Nucleus accumbens (tissue), 56 donors: ENCODE measurements at regions not wholly inside any gene's neighbourhood (a gene's known extent, or its start where the extent isn't known, plus 50 kb on each side); places are given as distances from the start of the nearest gene placed in this dataset.
A peak's percentile ranks its signal among the peaks of the same experiment; 100 is the strongest.

ENCODE experiments used
- DNase-seq, 56 donors: peaks; one replicate each; lab custom pipeline; 2025; lab: John Stamatoyannopoulos, UW

- DNase-seq, result no peak
These were observed 223.6 kb downstream of the RAB28 start for GRCh38 chr4:13260513-13260912.

- DNase-seq, result no peak
These were observed 233.9 kb downstream of the RAB28 start for GRCh38 chr4:13250263-13250662.

GRCh38 chr4:13248621-13249298, 235.4 kb downstream of the RAB28 start:
- DNase-seq, result no peak

GRCh38 chr4:13246107-13246506, 238.0 kb downstream of the RAB28 start:
- DNase-seq, result no peak

GRCh38 chr4:13244444-13244843, 239.7 kb downstream of the RAB28 start:
- DNase-seq, result no peak

DNA sequence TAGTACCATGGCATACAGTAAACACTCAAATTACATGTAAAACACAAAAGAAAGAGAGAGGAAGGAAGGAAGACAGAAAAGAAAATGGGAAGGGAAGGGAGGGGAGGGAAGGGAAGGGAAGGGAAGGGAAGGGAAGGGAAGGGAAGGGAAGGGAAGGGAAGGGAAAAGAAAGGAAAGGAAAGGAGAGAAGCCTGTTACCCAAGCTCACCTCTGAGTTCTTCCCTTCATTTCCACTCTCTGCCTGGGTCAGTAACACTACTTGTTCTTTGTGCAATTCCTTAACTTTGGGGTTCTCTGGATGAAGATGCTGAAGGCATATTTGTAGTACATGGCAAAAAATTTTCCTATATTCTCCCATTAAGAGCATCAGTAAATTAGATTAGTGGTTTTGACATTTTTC, 241.0 kb downstream of the RAB28 start:
- DNase-seq, result no peak

- no peak for DNase-seq
These were observed 244.1 kb downstream of the RAB28 start for GRCh38 chr4:13240066-13240465.

DNA sequence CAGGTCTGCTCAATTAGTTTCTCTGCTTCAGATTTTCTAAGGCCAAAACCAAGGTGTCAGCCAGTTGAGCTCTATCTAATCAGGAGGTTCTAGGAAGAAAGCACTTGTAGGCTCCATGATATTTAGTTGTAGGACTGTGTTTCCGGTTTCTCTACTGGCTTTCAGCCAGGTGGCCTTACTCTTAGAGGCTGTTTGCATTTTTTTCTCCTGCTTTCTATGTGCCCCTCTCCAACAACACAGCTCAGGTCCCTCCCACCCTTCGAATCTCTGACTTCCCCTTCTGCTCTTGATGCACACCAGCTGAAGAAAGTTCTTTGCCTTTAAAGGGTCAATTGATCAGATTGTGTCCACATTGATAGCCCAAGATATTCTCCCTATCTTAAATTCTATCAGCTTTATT, 245.2 kb downstream of the RAB28 start:
- no peak for DNase-seq

- no peak for DNase-seq
These were observed 247.7 kb downstream of the RAB28 start for GRCh38 chr4:13236485-13236884.

- no peak for DNase-seq
These were observed 250.4 kb downstream of the RAB28 start for GRCh38 chr4:13233755-13234154.

DNA sequence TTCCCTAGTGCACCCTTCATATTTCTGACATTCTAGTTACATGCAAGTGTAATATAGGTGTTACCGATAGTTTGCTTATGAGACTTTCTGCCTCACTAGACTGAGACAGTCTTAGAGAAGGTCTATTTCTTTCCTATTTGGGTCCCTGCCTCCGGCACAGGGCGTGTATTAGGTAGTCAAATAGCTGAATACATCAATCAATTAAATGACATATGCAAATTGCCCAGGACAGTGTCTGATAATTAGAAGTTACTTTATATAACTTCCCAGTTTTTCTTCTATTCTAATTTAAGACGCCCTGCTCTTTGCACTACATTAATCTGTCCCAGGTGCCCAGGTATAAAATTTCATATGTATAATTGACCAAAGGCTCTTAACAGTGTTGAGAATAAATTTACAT, 264.2 kb downstream of the RAB28 start:
- DNase-seq, result no peak

- peak in 3 of 56 donors; percentile 0 to 11 (median 5) for DNase-seq
These were observed 265.7 kb downstream of the RAB28 start for GRCh38 chr4:13218326-13218958.

- no peak for DNase-seq
These were observed 268.6 kb downstream of the RAB28 start for GRCh38 chr4:13215560-13215959.

DNA sequence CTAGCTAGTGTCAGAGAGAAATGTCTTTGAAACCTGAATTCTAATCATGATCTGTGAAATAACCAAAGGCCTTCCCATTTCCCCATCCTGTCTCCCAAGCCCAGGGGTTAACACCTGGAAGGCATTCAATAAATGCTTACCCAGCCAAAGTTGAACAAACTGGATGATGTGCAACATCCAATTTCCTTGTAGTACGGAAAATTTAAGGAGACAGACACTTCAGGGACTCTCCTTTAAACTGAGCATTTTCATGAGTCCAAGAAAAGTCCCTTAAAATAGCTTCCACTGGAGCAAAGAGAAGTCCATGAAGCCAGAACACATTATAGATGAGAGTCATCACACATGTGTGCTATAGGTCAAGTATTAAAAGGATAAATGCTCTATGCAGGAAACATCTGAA, 271.2 kb downstream of the RAB28 start:
- no peak for DNase-seq

- DNase-seq, result no peak
These were observed 274.5 kb downstream of the RAB28 start for GRCh38 chr4:13209600-13209999.

DNA sequence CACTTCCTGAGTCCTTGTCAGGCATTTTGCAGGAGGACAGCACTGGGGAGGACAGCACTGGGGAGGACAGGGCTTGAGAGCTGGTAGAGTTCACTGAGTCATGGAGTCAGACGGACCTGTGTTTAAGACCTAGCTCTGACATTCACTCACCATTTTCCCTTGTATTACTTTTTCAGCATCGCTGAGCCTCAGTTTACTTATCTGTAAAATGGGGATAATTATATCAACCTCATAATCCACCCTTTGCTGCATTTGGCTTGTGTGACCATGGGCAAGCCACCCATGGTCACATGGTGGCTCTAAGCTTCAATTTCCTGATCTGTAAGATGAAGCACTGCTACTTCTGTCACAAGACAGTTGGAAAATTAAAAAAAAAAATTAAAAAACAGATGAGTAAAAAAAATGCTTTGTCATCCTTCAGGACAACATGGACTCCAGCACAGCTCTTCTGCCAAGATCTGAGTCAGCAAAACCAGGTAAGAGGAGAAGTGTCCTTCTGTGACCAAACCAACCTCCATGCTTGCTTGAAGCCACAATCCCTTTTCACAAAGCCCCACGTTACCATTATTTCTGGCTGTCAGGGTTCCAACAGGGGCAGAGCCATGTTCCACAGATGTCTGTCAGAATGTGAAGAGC, 275.5 kb downstream of the RAB28 start:
- no peak for DNase-seq

GRCh38 chr4:13207226-13207625, 276.9 kb downstream of the RAB28 start:
- DNase-seq, result no peak

DNA sequence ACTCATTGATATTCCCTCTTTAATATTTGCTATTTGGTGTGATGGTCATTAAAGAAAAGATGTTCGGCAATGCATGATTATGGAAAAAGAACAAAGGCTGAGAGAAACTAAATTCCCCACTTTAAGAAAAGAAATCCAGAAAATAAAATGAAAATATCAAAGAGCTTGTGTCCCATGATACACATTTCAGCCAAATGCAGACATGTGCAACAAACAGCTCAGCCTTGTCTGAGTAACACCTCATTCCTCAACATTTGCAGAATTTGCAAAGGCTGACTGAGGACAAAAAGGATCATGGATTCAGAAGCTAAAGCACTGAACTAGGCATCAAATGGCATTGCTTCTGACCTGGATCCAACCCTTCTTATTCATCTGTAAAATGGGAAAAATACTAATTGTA, 281.0 kb downstream of the RAB28 start:
- DNase-seq, result no peak

- DNase-seq, result no peak
These were observed 281.4 kb downstream of the RAB28 start for GRCh38 chr4:13202701-13203100.

DNA sequence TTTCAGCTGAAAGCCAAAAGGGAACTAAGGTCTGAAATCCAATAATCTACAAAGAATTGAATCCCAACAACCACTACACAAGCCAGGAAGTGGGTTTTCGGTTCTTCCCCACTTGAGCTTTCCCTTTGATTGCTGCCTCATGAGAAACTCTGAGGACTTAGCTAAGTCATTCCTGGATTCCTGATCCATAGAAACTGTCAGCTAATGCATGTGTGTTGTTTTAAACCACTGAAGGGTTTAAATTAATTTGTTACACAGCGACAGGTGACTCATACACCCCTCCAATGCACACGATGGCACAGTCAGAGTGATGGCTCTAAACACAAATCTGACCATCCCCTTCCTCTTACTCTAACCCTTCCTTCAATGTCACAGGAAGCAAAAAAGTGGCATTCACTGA, 282.9 kb downstream of the RAB28 start:
- no peak for DNase-seq

DNA sequence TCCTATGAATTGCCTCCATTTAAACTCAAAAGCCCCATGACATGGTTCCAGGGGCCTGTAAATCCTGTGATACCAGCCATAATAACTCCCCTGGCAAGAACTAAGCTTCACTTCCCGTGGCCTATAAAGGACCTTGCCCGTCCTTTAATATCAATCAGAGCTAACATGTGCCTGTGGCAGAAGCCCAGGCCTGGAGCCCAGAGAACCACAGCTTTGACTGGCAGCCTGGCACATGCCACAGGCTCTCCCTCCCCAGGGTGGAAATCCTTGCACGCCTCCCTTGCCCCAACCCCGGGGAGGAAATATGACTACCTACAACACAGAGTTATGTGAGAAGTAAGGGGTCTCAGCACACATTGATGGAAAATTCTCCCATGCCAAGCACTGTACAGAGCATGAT, 287.4 kb downstream of the RAB28 start:
- DNase-seq, result no peak

- no peak for DNase-seq
These were observed 290.5 kb downstream of the RAB28 start for GRCh38 chr4:13193662-13194061.
